ENCODE measurements at regions not wholly inside any gene's neighbourhood (a gene's known extent, or its start where the extent isn't known, plus 50 kb on each side); places are given as distances from the start of the nearest gene placed in this dataset.
"Not testable (repeated sequence)": the region's sequence is repeated elsewhere in the genome, so short reads cannot be mapped to it uniquely, and the experiment has no call there.

GRCh38 chr9:3659647-3660046, 133.8 kb upstream of the RFX3 start:
- DNase-seq (ENCODE audit: low spot score): no peak

- no peak for DNase-seq (ENCODE audit: low spot score)
These were observed 133.2 kb upstream of the RFX3 start for GRCh38 chr9:3658964-3659363.

GRCh38 chr9:3656224-3656623, 130.4 kb upstream of the RFX3 start:
- no peak for DNase-seq (ENCODE audit: low spot score)

GRCh38 chr9:3650994-3651622, 125.3 kb upstream of the RFX3 start:
- DNase-seq (ENCODE audit: low spot score): no peak

GRCh38 chr9:3648722-3649246, 123.0 kb upstream of the RFX3 start:
- DNase-seq (ENCODE audit: low spot score): no peak

GRCh38 chr9:3648266-3648665, 122.5 kb upstream of the RFX3 start:
- no peak for DNase-seq (ENCODE audit: low spot score)

- no peak for DNase-seq (ENCODE audit: low spot score)
These were observed 121.9 kb upstream of the RFX3 start for GRCh38 chr9:3647652-3648051.

- DNase-seq (ENCODE audit: low spot score): no peak
These were observed 120.4 kb upstream of the RFX3 start for GRCh38 chr9:3646226-3646625.

- DNase-seq (ENCODE audit: low spot score): not testable (repeated sequence)
These were observed 116.3 kb upstream of the RFX3 start for GRCh38 chr9:3642075-3642474.

- no peak for DNase-seq (ENCODE audit: low spot score)
These were observed 103.7 kb upstream of the RFX3 start for GRCh38 chr9:3629495-3629894.

- DNase-seq (ENCODE audit: low spot score): no peak
These were observed 102.4 kb upstream of the RFX3 start for GRCh38 chr9:3628239-3628638.

GRCh38 chr9:3608011-3608410, 82.2 kb upstream of the RFX3 start:
- DNase-seq (ENCODE audit: low spot score): no peak

- no peak for DNase-seq (ENCODE audit: low spot score)
These were observed 74.9 kb upstream of the RFX3 start for GRCh38 chr9:3600672-3601071.

- no peak for DNase-seq (ENCODE audit: low spot score)
These were observed 72.0 kb upstream of the RFX3 start for GRCh38 chr9:3597792-3598191.

- DNase-seq (ENCODE audit: low spot score): no peak
These were observed 60.3 kb upstream of the RFX3 start for GRCh38 chr9:3586066-3586465.

- DNase-seq (ENCODE audit: low spot score): no peak
These were observed 59.8 kb upstream of the RFX3 start for GRCh38 chr9:3585606-3586005.

- no peak for DNase-seq (ENCODE audit: low spot score)
These were observed 53.0 kb upstream of the RFX3 start for GRCh38 chr9:3578786-3579185.

GRCh38 chr9:3576328-3576727, 50.5 kb upstream of the RFX3 start:
- DNase-seq (ENCODE audit: low spot score): no peak

GRCh38 chr9:3575821-3576220, 50.0 kb upstream of the RFX3 start:
- no peak for DNase-seq (ENCODE audit: low spot score)

Data from ureter (tissue), 1 donor.